ENCODE measurements at regions not wholly inside any gene's neighbourhood (a gene's known extent, or its start where the extent isn't known, plus 50 kb on each side); places are given as distances from the start of the nearest gene placed in this dataset.

DNA sequence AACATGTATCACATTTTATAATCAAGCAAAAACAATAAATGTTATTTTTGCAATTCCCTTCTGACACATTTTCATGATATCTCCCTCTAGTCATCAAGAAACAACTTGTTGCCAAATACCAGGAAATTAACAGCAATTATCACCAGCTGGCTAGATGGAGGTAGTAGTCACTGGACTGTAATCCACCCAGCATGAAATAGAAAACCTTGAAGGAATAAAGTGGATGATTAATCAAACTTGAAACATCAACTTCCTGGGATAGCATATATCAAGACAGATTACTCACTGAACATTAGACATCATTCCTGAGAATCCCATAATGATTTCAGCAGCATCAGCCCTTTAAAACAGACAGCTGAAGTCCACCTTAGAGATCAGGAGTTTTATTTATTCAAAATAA is 259.0 kb downstream of the CCDC59 start:
- no peak for TF ChIP-seq EZH2 (IDR thresholded peaks at IDR 0.05; ENCODE audit: borderline replicate concordance, low read depth, low read length, poor library complexity, severe bottlenecking)
- TF ChIP-seq, protein P1, sequence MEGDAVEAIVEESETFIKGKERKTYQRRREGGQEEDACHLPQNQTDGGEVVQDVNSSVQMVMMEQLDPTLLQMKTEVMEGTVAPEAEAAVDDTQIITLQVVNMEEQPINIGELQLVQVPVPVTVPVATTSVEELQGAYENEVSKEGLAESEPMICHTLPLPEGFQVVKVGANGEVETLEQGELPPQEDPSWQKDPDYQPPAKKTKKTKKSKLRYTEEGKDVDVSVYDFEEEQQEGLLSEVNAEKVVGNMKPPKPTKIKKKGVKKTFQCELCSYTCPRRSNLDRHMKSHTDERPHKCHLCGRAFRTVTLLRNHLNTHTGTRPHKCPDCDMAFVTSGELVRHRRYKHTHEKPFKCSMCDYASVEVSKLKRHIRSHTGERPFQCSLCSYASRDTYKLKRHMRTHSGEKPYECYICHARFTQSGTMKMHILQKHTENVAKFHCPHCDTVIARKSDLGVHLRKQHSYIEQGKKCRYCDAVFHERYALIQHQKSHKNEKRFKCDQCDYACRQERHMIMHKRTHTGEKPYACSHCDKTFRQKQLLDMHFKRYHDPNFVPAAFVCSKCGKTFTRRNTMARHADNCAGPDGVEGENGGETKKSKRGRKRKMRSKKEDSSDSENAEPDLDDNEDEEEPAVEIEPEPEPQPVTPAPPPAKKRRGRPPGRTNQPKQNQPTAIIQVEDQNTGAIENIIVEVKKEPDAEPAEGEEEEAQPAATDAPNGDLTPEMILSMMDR (conservative IDR thresholded peaks at IDR 0.05; ENCODE audit: low read depth, low read length), result no peak

Measured in A673 (cell line).